ENCODE measurements at regions not wholly inside any gene's neighbourhood (a gene's known extent, or its start where the extent isn't known, plus 50 kb on each side); places are given as distances from the start of the nearest gene placed in this dataset.

- TF ChIP-seq, protein P1, sequence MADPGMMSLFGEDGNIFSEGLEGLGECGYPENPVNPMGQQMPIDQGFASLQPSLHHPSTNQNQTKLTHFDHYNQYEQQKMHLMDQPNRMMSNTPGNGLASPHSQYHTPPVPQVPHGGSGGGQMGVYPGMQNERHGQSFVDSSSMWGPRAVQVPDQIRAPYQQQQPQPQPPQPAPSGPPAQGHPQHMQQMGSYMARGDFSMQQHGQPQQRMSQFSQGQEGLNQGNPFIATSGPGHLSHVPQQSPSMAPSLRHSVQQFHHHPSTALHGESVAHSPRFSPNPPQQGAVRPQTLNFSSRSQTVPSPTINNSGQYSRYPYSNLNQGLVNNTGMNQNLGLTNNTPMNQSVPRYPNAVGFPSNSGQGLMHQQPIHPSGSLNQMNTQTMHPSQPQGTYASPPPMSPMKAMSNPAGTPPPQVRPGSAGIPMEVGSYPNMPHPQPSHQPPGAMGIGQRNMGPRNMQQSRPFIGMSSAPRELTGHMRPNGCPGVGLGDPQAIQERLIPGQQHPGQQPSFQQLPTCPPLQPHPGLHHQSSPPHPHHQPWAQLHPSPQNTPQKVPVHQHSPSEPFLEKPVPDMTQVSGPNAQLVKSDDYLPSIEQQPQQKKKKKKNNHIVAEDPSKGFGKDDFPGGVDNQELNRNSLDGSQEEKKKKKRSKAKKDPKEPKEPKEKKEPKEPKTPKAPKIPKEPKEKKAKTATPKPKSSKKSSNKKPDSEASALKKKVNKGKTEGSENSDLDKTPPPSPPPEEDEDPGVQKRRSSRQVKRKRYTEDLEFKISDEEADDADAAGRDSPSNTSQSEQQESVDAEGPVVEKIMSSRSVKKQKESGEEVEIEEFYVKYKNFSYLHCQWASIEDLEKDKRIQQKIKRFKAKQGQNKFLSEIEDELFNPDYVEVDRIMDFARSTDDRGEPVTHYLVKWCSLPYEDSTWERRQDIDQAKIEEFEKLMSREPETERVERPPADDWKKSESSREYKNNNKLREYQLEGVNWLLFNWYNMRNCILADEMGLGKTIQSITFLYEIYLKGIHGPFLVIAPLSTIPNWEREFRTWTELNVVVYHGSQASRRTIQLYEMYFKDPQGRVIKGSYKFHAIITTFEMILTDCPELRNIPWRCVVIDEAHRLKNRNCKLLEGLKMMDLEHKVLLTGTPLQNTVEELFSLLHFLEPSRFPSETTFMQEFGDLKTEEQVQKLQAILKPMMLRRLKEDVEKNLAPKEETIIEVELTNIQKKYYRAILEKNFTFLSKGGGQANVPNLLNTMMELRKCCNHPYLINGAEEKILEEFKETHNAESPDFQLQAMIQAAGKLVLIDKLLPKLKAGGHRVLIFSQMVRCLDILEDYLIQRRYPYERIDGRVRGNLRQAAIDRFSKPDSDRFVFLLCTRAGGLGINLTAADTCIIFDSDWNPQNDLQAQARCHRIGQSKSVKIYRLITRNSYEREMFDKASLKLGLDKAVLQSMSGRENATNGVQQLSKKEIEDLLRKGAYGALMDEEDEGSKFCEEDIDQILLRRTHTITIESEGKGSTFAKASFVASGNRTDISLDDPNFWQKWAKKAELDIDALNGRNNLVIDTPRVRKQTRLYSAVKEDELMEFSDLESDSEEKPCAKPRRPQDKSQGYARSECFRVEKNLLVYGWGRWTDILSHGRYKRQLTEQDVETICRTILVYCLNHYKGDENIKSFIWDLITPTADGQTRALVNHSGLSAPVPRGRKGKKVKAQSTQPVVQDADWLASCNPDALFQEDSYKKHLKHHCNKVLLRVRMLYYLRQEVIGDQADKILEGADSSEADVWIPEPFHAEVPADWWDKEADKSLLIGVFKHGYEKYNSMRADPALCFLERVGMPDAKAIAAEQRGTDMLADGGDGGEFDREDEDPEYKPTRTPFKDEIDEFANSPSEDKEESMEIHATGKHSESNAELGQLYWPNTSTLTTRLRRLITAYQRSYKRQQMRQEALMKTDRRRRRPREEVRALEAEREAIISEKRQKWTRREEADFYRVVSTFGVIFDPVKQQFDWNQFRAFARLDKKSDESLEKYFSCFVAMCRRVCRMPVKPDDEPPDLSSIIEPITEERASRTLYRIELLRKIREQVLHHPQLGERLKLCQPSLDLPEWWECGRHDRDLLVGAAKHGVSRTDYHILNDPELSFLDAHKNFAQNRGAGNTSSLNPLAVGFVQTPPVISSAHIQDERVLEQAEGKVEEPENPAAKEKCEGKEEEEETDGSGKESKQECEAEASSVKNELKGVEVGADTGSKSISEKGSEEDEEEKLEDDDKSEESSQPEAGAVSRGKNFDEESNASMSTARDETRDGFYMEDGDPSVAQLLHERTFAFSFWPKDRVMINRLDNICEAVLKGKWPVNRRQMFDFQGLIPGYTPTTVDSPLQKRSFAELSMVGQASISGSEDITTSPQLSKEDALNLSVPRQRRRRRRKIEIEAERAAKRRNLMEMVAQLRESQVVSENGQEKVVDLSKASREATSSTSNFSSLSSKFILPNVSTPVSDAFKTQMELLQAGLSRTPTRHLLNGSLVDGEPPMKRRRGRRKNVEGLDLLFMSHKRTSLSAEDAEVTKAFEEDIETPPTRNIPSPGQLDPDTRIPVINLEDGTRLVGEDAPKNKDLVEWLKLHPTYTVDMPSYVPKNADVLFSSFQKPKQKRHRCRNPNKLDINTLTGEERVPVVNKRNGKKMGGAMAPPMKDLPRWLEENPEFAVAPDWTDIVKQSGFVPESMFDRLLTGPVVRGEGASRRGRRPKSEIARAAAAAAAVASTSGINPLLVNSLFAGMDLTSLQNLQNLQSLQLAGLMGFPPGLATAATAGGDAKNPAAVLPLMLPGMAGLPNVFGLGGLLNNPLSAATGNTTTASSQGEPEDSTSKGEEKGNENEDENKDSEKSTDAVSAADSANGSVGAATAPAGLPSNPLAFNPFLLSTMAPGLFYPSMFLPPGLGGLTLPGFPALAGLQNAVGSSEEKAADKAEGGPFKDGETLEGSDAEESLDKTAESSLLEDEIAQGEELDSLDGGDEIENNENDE (IDR thresholded peaks at IDR 0.05; ENCODE audit: insufficient replicate concordance, low read length) = no peak
- TF ChIP-seq SUZ12 (IDR thresholded peaks at IDR 0.05; ENCODE audit: low read length) = no peak
- no peak for TF ChIP-seq BRCA1 (IDR thresholded peaks at IDR 0.05; ENCODE audit: low read depth, low read length)
- no peak for TF ChIP-seq HDAC2 (IDR thresholded peaks at IDR 0.05; ENCODE audit: borderline replicate concordance in 1 of 2, low read depth in 2 of 2, low read length in 2 of 2)
- TF ChIP-seq ATF3 (IDR thresholded peaks at IDR 0.05; ENCODE audit: insufficient read depth, low read depth, low read length) = no peak
- no peak for TF ChIP-seq TAF7 (optimal IDR thresholded peaks at IDR 0.05; ENCODE audit: borderline replicate concordance, low read depth, low read length)
These were observed 101.1 kb downstream of the TMA16 start (continued) for GRCh38 chr4:163595580-163595979.

All from H1 (cell line).